ENCODE measurements at regions not wholly inside any gene's neighbourhood (a gene's known extent, or its start where the extent isn't known, plus 50 kb on each side); places are given as distances from the start of the nearest gene placed in this dataset.

GRCh38 chr4:145295122-145295521 is 114.7 kb upstream of the OTUD4 start:
- Histone ChIP-seq H2AFZ (ENCODE audit: low read depth) (no peak overlapping the region), H3K4me3 (IDR thresholded peaks at IDR 0.05; ENCODE audit: insufficient read depth, low read depth, low read length) (no peak overlapping the region), H3K36me3 (ENCODE audit: insufficient read depth) (no peaks in the 10 kb centered on the region), H3K79me2 (ENCODE audit: insufficient read depth, low read depth) (no peaks in the 10 kb centered on the region), H3K27ac (no peak overlapping the region), H3K9ac (no peak overlapping the region), H3K27me3 (ENCODE audit: insufficient read depth, low read depth) (no peaks in the 10 kb centered on the region), H4K20me1 (ENCODE audit: insufficient read depth) (no peaks in the 10 kb centered on the region), H3K4me2 (no peak overlapping the region), H3K4me1 (ENCODE audit: low read depth, poor library complexity, severe bottlenecking) (peaks cover 22% of the 10 kb centered on the region)
- TF ChIP-seq CTCF (conservative IDR thresholded peaks at IDR 0.05; ENCODE audit: low read depth, low read length) = no peak

GRCh38 chr4:145293658-145294057 is 113.3 kb upstream of the OTUD4 start:
- Histone ChIP-seq H3K4me2 (no peak overlapping the region), H4K20me1 (ENCODE audit: insufficient read depth) (no peaks in the 10 kb centered on the region), H3K27ac (no peak overlapping the region), H3K9ac (no peak overlapping the region), H2AFZ (ENCODE audit: low read depth) (no peak overlapping the region), H3K27me3 (ENCODE audit: insufficient read depth, low read depth) (no peaks in the 10 kb centered on the region), H3K4me3 (IDR thresholded peaks at IDR 0.05; ENCODE audit: insufficient read depth, low read depth, low read length) (no peak overlapping the region), H3K79me2 (ENCODE audit: insufficient read depth, low read depth) (no peaks in the 10 kb centered on the region), H3K4me1 (ENCODE audit: low read depth, poor library complexity, severe bottlenecking) (peaks cover 9% of the 10 kb centered on the region), H3K36me3 (ENCODE audit: insufficient read depth) (no peaks in the 10 kb centered on the region)
- no peak for TF ChIP-seq CTCF (conservative IDR thresholded peaks at IDR 0.05; ENCODE audit: low read depth, low read length)

GRCh38 chr4:145290955-145291354 is 110.6 kb upstream of the OTUD4 start:
- Histone ChIP-seq H4K20me1 (ENCODE audit: insufficient read depth) (no peaks in the 10 kb centered on the region), H3K27me3 (ENCODE audit: insufficient read depth, low read depth) (no peaks in the 10 kb centered on the region), H3K4me2 (no peak overlapping the region), H3K27ac (no peak overlapping the region), H3K4me3 (IDR thresholded peaks at IDR 0.05; ENCODE audit: insufficient read depth, low read depth, low read length) (no peak overlapping the region), H3K4me1 (ENCODE audit: low read depth, poor library complexity, severe bottlenecking) (no peaks in the 10 kb centered on the region), H2AFZ (ENCODE audit: low read depth) (no peak overlapping the region), H3K79me2 (ENCODE audit: insufficient read depth, low read depth) (no peaks in the 10 kb centered on the region), H3K36me3 (ENCODE audit: insufficient read depth) (no peaks in the 10 kb centered on the region), H3K9ac (no peak overlapping the region)
- no peak for TF ChIP-seq CTCF (conservative IDR thresholded peaks at IDR 0.05; ENCODE audit: low read depth, low read length)

- H3K27me3 ChIP-seq (ENCODE audit: insufficient read depth, low read depth) = no peaks in the 10 kb centered on the region
- no peaks in the 10 kb centered on the region for H4K20me1 ChIP-seq (ENCODE audit: insufficient read depth)
- TF ChIP-seq CTCF (conservative IDR thresholded peaks at IDR 0.05; ENCODE audit: low read depth, low read length) = no peak
- no peak overlapping the region for H2AFZ ChIP-seq (ENCODE audit: low read depth)
- H3K9ac ChIP-seq = no peak overlapping the region
- no peaks in the 10 kb centered on the region for H3K4me1 ChIP-seq (ENCODE audit: low read depth, poor library complexity, severe bottlenecking)
- H3K4me3 ChIP-seq (IDR thresholded peaks at IDR 0.05; ENCODE audit: insufficient read depth, low read depth, low read length) = no peak overlapping the region
- H3K27ac ChIP-seq = no peak overlapping the region
- no peaks in the 10 kb centered on the region for H3K36me3 ChIP-seq (ENCODE audit: insufficient read depth)
- H3K4me2 ChIP-seq = no peak overlapping the region
- H3K79me2 ChIP-seq (ENCODE audit: insufficient read depth, low read depth) = no peaks in the 10 kb centered on the region
These were observed 109.2 kb upstream of the OTUD4 start for GRCh38 chr4:145289403-145290076.
